ENCODE measurements at regions not wholly inside any gene's neighbourhood (a gene's known extent, or its start where the extent isn't known, plus 50 kb on each side); places are given as distances from the start of the nearest gene placed in this dataset.

DNA sequence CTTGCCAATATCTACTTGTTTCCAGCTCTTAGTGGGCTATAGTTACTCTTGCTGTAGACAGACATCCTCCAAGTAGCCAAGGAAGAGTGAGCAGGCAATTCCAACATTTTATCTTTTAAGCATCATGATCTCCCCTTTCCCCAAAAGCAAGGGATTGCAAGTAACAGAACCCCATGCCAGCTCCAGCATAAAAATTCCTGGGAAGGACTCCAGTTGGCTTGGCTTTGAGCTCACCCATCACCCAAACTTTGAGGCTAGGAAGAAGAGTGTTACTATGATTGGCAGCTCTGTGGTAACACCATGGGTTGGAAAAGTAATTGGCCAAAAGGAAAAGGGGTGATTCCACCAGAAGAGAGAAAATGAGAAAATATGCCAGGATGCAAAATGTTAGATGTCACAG, 1086.4 kb upstream of the RBFOX1 start:
- no peaks in the 10 kb centered on the region for H4K20me1 ChIP-seq (ENCODE audit: insufficient read depth)
- H3K27ac ChIP-seq (ENCODE audit: low read depth, low read length), result no peak overlapping the region
- no peak overlapping the region for H2AFZ ChIP-seq (ENCODE audit: low read depth, low read length, poor library complexity, severe bottlenecking)
- TF ChIP-seq, protein P1, sequence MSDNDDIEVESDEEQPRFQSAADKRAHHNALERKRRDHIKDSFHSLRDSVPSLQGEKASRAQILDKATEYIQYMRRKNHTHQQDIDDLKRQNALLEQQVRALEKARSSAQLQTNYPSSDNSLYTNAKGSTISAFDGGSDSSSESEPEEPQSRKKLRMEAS (IDR thresholded peaks at IDR 0.05), result no peak
- TF ChIP-seq ZFX (IDR thresholded peaks at IDR 0.05), result no peak
- no peak for TF ChIP-seq EZH2 (IDR thresholded peaks at IDR 0.05)
- TF ChIP-seq, protein P2, sequence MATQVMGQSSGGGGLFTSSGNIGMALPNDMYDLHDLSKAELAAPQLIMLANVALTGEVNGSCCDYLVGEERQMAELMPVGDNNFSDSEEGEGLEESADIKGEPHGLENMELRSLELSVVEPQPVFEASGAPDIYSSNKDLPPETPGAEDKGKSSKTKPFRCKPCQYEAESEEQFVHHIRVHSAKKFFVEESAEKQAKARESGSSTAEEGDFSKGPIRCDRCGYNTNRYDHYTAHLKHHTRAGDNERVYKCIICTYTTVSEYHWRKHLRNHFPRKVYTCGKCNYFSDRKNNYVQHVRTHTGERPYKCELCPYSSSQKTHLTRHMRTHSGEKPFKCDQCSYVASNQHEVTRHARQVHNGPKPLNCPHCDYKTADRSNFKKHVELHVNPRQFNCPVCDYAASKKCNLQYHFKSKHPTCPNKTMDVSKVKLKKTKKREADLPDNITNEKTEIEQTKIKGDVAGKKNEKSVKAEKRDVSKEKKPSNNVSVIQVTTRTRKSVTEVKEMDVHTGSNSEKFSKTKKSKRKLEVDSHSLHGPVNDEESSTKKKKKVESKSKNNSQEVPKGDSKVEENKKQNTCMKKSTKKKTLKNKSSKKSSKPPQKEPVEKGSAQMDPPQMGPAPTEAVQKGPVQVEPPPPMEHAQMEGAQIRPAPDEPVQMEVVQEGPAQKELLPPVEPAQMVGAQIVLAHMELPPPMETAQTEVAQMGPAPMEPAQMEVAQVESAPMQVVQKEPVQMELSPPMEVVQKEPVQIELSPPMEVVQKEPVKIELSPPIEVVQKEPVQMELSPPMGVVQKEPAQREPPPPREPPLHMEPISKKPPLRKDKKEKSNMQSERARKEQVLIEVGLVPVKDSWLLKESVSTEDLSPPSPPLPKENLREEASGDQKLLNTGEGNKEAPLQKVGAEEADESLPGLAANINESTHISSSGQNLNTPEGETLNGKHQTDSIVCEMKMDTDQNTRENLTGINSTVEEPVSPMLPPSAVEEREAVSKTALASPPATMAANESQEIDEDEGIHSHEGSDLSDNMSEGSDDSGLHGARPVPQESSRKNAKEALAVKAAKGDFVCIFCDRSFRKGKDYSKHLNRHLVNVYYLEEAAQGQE (IDR thresholded peaks at IDR 0.05; ENCODE audit: low read depth), result no peak
- TF ChIP-seq SIN3A (IDR thresholded peaks at IDR 0.05; ENCODE audit: low read depth), result no peak
- TF ChIP-seq POLR2A (IDR thresholded peaks at IDR 0.05; ENCODE audit: borderline replicate concordance, extremely low read depth, insufficient read depth, insufficient read length), result no peak
- no peak for TF ChIP-seq FOSL1 (IDR thresholded peaks at IDR 0.05; ENCODE audit: low read depth)
- no peak for TF ChIP-seq ELF1 (IDR thresholded peaks at IDR 0.05; ENCODE audit: borderline replicate concordance, low read depth)
- no peak for TF ChIP-seq YY1 (IDR thresholded peaks at IDR 0.05; ENCODE audit: extremely low read depth, insufficient replicate concordance, low read depth, low read length)
- TF ChIP-seq, protein P3, sequence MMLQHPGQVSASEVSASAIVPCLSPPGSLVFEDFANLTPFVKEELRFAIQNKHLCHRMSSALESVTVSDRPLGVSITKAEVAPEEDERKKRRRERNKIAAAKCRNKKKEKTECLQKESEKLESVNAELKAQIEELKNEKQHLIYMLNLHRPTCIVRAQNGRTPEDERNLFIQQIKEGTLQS (IDR thresholded peaks at IDR 0.05), result no peak
- ChIA-PET RAD21 (ENCODE audit: low non-redundant PET in 1 of 2, low total read pairs in 2 of 2, uncharacterized antibody in 2 of 2, unreplicated experiment in 2 of 2) (no interaction called here), CTCF (no interaction called here), POLR2A (no interaction called here)
- H3K9me3 ChIP-seq (ENCODE audit: control insufficient read depth in 1 of 2, insufficient read depth in 1 of 2, low read depth in 1 of 2, low read length in 2 of 2), result no peaks in the 10 kb centered on the region
- intact Hi-C loops (cut with micrococcal nuclease), result no loop called here
- BruUV-seq (replicated peaks), result no TSS peak
- no peaks in the 10 kb centered on the region for H3K27me3 ChIP-seq (ENCODE audit: insufficient read depth, low read length)
- H3K9me2 ChIP-seq (ENCODE audit: insufficient read depth), result no peaks in the 10 kb centered on the region
- H3K36me3 ChIP-seq (ENCODE audit: control insufficient read depth in 1 of 2, insufficient read depth in 2 of 2, low read length in 2 of 2), result no peaks in the 10 kb centered on the region
- no peak overlapping the region for H3K4me3 ChIP-seq (replicated peaks in 1 of 2; ENCODE audit: low read depth in 1 of 2, low read length in 2 of 2)
- DNase-seq (ENCODE audit: low read depth, low spot score), result no peak
- H3K4me2 ChIP-seq (ENCODE audit: low read length), result no peak overlapping the region
- no peaks in the 10 kb centered on the region for H3K4me1 ChIP-seq (ENCODE audit: control insufficient read depth in 1 of 2, insufficient read depth in 2 of 2, low read length in 2 of 2)
- H3K79me2 ChIP-seq (ENCODE audit: insufficient read depth, low read length), result no peaks in the 10 kb centered on the region
- no peak overlapping the region for H3K9ac ChIP-seq (ENCODE audit: low read length)
- ATAC-seq, result no peak
